HEK293T (cell line): ENCODE measurements at regions not wholly inside any gene's neighbourhood (a gene's known extent, or its start where the extent isn't known, plus 50 kb on each side); places are given as distances from the start of the nearest gene placed in this dataset.
"Not testable (repeated sequence)": the region's sequence is repeated elsewhere in the genome, so short reads cannot be mapped to it uniquely, and the experiment has no call there.

Source experiments
- ELF4 ChIP-seq: fragments of 450-650 bp; IDR thresholded peaks from 2 replicates; pipeline ENCODE4 v1.6.1; 2017; ENCODE audit warnings: antibody characterized with exemption
- HDGF ChIP-seq: fragments of 450-650 bp; IDR thresholded peaks from 2 replicates; pipeline ENCODE4 v1.6.1; 2017; ENCODE audit warnings: antibody characterized with exemption, borderline replicate concordance
- ZNF384 ChIP-seq: fragments of 450-650 bp; IDR thresholded peaks from 2 replicates; pipeline ENCODE4 v1.6.1; 2016

- not testable (repeated sequence) for TF ChIP-seq ZNF384, ELF4, HDGF
These were observed 71.5 kb upstream of the PPP2R5C start for GRCh38 chr14:101689966-101690365.
